Spleen (tissue), 7 donors: ENCODE measurements at regions not wholly inside any gene's neighbourhood (a gene's known extent, or its start where the extent isn't known, plus 50 kb on each side); places are given as distances from the start of the nearest gene placed in this dataset.

Experiments used
- POLR2A ChIP-seq, 3 donors: fragments of 450-650 bp; IDR thresholded peaks; one replicate each; pipeline ENCODE4 v1.5.1; 2017; ENCODE audit warnings: antibody characterized with exemption in 3 of 3, mild to moderate bottlenecking in 1 of 3
- POLR2AphosphoS5 ChIP-seq, 3 donors: sonication (generic); formaldehyde crosslinking; IDR thresholded peaks; one replicate each; pipeline ENCODE4 v1.5.1; 2017; ENCODE audit warnings: antibody characterized with exemption in 3 of 3
- TF ChIP-seq, protein P1 (sequence below), 11 experiments: fragments of 200-600 bp in 7 of 11; fragments of 450-650 bp in 4 of 11; sonication (generic) in 4 of 11; IDR thresholded peaks in 8 of 11; conservative IDR thresholded peaks in 3 of 11; 1 replicate in 7 of 11; 2 replicates in 4 of 11; pipeline versions ENCODE4 v1.4.0 to v1.8.0; 2016 to 2021; ENCODE audit warnings: antibody characterized with exemption in 11 of 11, inconsistent platforms in 4 of 11, mild to moderate bottlenecking in 1 of 11
- donor health status: DM: no; HTN: no; CAD: no; lungs with moderate emphysema.
- donor health status: DM: no; HTN: no; CAD: no.
- donor health status: DM: no; HTN: no; CAD: no.

DNA sequence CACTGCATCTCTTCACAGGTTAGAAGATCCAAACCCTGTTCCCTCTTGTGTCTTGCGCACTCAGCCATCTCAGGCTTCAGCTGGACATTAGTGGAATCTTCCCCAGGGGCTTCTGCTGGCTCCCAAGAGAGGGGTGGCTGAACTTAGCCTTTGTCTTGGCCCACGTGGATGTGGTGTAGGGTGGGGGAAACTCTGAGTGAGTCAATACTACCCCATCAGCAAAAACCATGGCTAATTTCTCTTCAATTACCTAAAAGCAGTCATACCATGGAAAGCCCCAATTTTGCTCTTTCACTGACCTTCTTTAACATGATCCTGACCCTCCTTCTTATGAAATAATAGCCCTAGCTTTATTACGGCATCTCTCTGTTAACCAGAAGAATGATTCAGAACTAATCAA, 72.5 kb upstream of the RAB3GAP2 start:
- TF ChIP-seq POLR2A (IDR thresholded peaks at IDR 0.05), result no peak
- TF ChIP-seq, protein P1, sequence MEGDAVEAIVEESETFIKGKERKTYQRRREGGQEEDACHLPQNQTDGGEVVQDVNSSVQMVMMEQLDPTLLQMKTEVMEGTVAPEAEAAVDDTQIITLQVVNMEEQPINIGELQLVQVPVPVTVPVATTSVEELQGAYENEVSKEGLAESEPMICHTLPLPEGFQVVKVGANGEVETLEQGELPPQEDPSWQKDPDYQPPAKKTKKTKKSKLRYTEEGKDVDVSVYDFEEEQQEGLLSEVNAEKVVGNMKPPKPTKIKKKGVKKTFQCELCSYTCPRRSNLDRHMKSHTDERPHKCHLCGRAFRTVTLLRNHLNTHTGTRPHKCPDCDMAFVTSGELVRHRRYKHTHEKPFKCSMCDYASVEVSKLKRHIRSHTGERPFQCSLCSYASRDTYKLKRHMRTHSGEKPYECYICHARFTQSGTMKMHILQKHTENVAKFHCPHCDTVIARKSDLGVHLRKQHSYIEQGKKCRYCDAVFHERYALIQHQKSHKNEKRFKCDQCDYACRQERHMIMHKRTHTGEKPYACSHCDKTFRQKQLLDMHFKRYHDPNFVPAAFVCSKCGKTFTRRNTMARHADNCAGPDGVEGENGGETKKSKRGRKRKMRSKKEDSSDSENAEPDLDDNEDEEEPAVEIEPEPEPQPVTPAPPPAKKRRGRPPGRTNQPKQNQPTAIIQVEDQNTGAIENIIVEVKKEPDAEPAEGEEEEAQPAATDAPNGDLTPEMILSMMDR (IDR thresholded peaks at IDR 0.05 in 8 of 11, conservative IDR thresholded peaks at IDR 0.05 in 3 of 11), result no peak
- TF ChIP-seq POLR2AphosphoS5 (IDR thresholded peaks at IDR 0.05), result no peak
